Endothelial cell (in vitro differentiated cells): ENCODE measurements at regions not wholly inside any gene's neighbourhood (a gene's known extent, or its start where the extent isn't known, plus 50 kb on each side); places are given as distances from the start of the nearest gene placed in this dataset.

Experiments used
- DNase-seq: peaks from one replicate; pipeline ENCODE4 v3.0.0; 2021; ENCODE audit warnings: low spot score
- H3K27ac Mint-ChIP-seq: one replicate; pipeline ENCODE4 v1.8.0; 2021; ENCODE audit warnings: mixed read lengths, inconsistent platforms; ENCODE audit not compliant: unreplicated experiment
- H3K27me3 Mint-ChIP-seq: one replicate; pipeline ENCODE4 v1.8.0; 2021; ENCODE audit warnings: mild to moderate bottlenecking, moderate library complexity, mixed read lengths, inconsistent platforms; ENCODE audit not compliant: unreplicated experiment
- H3K36me3 Mint-ChIP-seq: one replicate; pipeline ENCODE4 v1.8.0; 2021; ENCODE audit warnings: mild to moderate bottlenecking, low read depth, mixed read lengths, inconsistent platforms; ENCODE audit not compliant: unreplicated experiment
- H3K4me1 Mint-ChIP-seq: one replicate; pipeline ENCODE4 v1.8.0; 2021; ENCODE audit warnings: mild to moderate bottlenecking, mixed read lengths, inconsistent platforms; ENCODE audit not compliant: unreplicated experiment
- H3K4me3 Mint-ChIP-seq: one replicate; pipeline ENCODE4 v1.8.0; 2021; ENCODE audit warnings: mild to moderate bottlenecking, mixed read lengths, inconsistent platforms; ENCODE audit not compliant: unreplicated experiment
- H3K9me3 Mint-ChIP-seq: one replicate; pipeline ENCODE4 v1.8.0; 2021; ENCODE audit warnings: mixed read lengths, inconsistent platforms; ENCODE audit not compliant: unreplicated experiment
- TF ChIP-seq, protein P1 (sequence below): fragments of 200-600 bp; sonication (generic); IDR thresholded peaks from one replicate; pipeline ENCODE4 v1.5.0; 2021; ENCODE audit warnings: antibody characterized with exemption; ENCODE audit not compliant: unreplicated experiment

DNA sequence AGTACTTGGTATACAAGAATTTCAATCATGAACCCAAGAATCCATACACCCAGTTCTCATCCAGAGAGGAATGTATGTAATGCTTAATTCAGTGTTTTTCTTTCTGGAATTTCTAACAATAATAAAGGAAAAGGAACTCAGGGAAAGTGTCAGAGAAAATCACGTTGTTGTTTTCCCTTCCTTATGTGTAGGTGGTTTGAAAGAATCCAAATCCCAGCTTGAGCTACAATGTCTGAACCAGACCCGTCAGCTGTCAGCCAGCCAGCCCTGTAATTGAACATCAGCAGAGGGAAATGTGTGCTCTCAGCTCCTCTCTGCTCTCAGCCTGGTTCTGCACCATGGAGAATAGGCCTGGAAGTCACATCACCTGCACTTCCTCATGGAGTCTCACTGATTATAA, 126.5 kb downstream of the TMEM30B start:
- DNase-seq, result no peak
- TF ChIP-seq, protein P1, sequence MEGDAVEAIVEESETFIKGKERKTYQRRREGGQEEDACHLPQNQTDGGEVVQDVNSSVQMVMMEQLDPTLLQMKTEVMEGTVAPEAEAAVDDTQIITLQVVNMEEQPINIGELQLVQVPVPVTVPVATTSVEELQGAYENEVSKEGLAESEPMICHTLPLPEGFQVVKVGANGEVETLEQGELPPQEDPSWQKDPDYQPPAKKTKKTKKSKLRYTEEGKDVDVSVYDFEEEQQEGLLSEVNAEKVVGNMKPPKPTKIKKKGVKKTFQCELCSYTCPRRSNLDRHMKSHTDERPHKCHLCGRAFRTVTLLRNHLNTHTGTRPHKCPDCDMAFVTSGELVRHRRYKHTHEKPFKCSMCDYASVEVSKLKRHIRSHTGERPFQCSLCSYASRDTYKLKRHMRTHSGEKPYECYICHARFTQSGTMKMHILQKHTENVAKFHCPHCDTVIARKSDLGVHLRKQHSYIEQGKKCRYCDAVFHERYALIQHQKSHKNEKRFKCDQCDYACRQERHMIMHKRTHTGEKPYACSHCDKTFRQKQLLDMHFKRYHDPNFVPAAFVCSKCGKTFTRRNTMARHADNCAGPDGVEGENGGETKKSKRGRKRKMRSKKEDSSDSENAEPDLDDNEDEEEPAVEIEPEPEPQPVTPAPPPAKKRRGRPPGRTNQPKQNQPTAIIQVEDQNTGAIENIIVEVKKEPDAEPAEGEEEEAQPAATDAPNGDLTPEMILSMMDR, result no peak
- Mint-ChIP-seq H3K36me3 (no peaks in the 10 kb centered on the region), H3K27ac (no peak overlapping the region), H3K4me3 (no peak overlapping the region), H3K27me3 (peaks cover 2% of the 10 kb centered on the region), H3K9me3 (no peaks in the 10 kb centered on the region), H3K4me1 (peaks cover 7% of the 10 kb centered on the region)

DNA sequence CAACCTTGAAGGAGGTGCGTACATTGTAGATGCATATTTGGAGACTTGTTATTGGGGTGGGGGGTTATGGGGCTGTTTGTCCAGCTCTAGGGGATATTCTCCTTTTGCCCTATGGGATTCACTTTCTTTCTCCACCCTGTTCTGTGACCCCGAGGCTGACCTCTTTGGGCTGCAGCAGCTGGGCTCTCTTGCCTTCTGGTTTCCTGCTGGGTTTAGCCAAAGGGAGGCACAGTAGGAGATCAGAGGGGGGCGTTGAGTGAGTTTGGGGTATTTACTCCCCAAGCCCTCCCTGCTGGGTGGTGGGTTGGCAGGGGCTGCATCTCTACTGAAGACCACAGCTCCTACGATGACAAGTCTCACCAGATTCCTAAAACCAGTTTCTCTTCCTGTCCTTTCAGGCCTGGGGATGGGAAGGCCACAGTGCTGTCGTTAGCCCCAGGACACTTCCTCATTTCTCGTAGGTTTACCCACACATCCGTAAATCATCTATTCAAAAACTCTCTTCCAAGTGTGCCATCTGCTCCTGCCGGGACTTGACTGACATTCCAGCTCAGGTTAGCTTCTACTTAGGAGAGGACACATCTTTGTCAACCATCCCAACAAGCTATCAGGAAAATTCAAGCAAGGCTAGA, 127.1 kb downstream of the TMEM30B start:
- no peaks in the 10 kb centered on the region for H3K36me3 Mint-ChIP-seq
- peaks cover 2% of the 10 kb centered on the region for H3K27me3 Mint-ChIP-seq
- no peak overlapping the region for H3K4me3 Mint-ChIP-seq
- TF ChIP-seq, protein P1, result no peak
- no peak overlapping the region for H3K27ac Mint-ChIP-seq
- H3K9me3 Mint-ChIP-seq, result no peaks in the 10 kb centered on the region
- H3K4me1 Mint-ChIP-seq, result peaks cover 7% of the 10 kb centered on the region
- DNase-seq, result no peak

DNA sequence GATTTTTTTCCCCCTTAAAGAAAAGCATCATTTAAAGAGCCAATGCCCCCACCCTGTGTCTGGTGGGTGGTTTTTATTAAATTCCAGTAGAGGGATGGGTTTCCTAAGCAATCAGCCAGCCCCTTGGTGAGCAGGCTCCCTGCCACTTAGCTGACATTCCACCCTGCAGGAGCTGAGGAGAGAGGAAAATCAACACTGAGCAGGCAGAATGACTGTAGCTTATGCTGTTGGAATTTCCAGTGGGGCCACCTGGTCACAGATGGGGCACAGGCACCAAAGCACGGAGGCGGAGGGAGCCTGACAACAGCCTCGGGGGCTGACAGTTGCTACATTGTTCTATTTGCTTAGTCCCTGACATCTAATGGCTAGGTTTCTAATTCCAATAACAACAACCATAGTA, 127.7 kb downstream of the TMEM30B start:
- Mint-ChIP-seq H3K36me3 (no peaks in the 10 kb centered on the region), H3K4me1 (peaks cover 7% of the 10 kb centered on the region), H3K27ac (no peak overlapping the region), H3K27me3 (peaks cover 2% of the 10 kb centered on the region), H3K9me3 (no peaks in the 10 kb centered on the region), H3K4me3 (no peak overlapping the region)
- TF ChIP-seq, protein P1, result no peak
- no peak for DNase-seq

DNA sequence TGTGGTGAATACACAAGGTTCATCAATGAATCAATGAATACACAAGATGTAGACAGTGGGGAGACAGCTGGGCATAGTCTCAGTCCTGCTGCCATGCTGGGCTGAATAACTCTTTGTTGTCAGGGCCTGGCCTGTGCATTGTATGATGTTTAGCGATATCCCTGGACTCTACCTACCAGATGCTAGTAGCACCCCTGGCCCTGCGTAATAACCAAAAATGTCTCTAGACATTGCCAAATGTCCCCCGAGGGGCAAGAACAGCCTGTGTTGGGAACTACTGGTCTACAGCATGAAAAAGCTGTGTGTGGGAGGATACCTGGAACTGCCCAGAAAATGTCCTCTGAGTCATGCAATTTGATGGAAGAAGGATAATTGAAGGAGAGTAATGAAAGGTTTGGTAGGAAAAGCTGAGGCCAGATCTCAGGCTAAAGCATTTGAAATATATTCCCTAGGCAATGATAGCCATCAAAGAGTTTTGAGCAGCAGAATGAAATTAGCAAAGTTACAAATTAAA, 128.2 kb downstream of the TMEM30B start:
- DNase-seq, result no peak
- peaks cover 2% of the 10 kb centered on the region for H3K27me3 Mint-ChIP-seq
- H3K4me1 Mint-ChIP-seq, result peaks cover 7% of the 10 kb centered on the region
- H3K27ac Mint-ChIP-seq, result no peak overlapping the region
- no peaks in the 10 kb centered on the region for H3K36me3 Mint-ChIP-seq
- no peak overlapping the region for H3K4me3 Mint-ChIP-seq
- H3K9me3 Mint-ChIP-seq, result no peaks in the 10 kb centered on the region
- TF ChIP-seq, protein P1, result no peak

DNA sequence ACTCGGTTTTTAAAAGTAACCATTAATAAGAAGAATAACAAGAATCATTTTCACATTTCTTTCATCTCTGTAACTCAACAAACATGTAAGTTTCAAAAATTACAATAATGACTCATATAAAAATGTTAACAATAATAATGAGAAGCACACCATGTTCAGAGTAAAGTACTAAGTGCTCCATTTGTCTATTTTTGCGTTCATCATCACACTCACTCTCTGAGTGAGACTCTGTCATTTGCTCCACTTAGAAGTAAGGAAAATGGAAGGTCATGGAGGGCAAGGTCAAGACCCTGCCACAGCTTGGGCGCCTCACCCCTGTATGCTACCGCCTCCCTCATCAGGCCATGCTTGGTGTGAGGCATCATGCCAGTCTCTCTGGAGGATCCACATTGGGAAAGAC, 129.9 kb downstream of the TMEM30B start:
- Mint-ChIP-seq H3K36me3 (no peaks in the 10 kb centered on the region), H3K27ac (no peak overlapping the region), H3K9me3 (no peaks in the 10 kb centered on the region), H3K4me1 (peaks cover 11% of the 10 kb centered on the region), H3K27me3 (peaks cover 2% of the 10 kb centered on the region), H3K4me3 (no peak overlapping the region)
- DNase-seq, result no peak
- TF ChIP-seq, protein P1, result no peak
